HG03060 (cell line): ENCODE measurements at regions not wholly inside any gene's neighbourhood (a gene's known extent, or its start where the extent isn't known, plus 50 kb on each side); places are given as distances from the start of the nearest gene placed in this dataset.
"Not testable (repeated sequence)": the region's sequence is repeated elsewhere in the genome, so short reads cannot be mapped to it uniquely, and the experiment has no call there.

Source experiments
- ATAC-seq: cut with Tn5 transposase; IDR thresholded peaks from one replicate; pipeline ENCODE4 v1.9.1; 2021; ENCODE audit warnings: low read depth, moderate number of reproducible peaks; ENCODE audit not compliant: unreplicated experiment

- no peak for ATAC-seq
Measured at GRCh38 chr2:83113953-83114352, 1345.1 kb downstream of the SUCLG1 start.

GRCh38 chr2:83112858-83113257, 1346.2 kb downstream of the SUCLG1 start:
- ATAC-seq = no peak

DNA sequence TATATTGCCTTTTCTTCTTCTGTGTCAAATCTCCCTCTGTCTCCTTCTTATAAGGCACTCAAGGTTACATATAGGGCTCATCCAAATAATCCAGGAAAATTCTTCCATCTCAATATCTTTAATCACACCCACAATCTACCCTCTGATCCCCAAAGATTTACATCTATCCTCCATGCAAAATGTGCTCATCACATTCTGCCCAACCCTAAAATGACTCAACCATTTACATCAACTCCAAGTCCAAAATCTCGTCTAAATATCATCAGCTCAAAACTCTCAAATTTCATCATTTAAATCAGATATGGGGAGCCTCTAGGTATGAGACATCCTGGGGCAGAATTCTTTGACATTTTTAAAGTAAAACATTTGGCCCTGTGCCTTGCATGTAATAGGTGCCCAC, 1349.8 kb downstream of the SUCLG1 start:
- ATAC-seq = no peak

- no peak for ATAC-seq
Measured at GRCh38 chr2:83106853-83107252, 1352.2 kb downstream of the SUCLG1 start.

- ATAC-seq = no peak
Measured at GRCh38 chr2:83104202-83104601, 1354.9 kb downstream of the SUCLG1 start.

DNA sequence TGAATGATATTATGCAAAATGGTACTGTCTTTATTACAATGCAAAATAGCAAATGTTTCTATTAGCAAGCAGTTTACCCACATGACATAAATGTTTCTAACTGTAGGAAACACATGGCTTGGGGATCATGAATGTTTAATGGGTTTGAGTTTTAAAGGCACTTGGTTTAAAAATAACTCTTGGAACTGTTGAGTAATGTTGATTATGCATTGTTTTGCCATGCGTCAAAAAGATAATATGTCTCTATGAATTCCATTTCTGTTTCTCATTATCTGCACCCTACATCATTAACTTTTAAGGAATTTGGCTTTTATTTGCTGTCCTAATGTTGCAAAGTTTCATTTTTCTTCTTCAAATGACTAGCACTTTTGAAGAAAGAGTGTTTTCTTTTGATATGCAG, 1355.5 kb downstream of the SUCLG1 start:
- no peak for ATAC-seq

DNA sequence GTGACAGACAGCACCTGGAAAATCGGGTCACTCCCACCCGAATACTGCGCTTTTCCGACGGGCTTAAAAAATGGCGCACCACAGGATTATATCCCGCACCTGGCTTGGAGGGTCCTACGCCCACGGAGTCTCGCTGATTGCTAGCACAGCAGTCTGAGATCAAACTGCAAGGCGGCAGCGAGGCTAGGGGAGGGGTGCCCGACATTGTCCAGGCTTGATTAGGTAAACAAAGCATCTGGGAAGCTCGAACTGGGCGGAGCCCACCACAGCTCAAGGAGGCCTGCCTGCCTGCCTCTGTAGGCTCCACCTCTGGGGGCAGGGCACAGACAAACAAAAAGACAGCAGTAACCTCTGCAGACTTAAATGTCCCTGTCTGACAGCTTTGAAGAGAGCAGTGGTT, 1370.0 kb downstream of the SUCLG1 start:
- not testable (repeated sequence) for ATAC-seq

DNA sequence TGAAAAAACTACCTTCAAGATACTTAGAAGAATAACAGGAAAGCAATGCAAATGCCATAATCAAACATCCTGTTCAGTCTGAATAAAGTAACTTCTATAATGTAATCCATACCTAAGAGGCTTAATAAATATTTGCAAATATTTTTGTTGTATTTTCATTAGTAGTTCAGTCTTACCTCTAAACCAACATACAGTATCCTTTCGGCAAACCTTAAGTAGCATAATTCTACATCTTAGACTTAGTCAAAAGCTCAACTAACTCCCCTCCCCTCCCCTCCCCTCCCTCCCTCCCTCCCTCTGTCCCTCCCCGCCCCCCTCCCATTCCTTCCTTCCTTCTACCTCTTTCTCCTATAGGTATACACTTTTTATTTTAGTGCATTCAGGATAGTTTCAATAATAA, 1373.2 kb downstream of the SUCLG1 start:
- no peak for ATAC-seq

DNA sequence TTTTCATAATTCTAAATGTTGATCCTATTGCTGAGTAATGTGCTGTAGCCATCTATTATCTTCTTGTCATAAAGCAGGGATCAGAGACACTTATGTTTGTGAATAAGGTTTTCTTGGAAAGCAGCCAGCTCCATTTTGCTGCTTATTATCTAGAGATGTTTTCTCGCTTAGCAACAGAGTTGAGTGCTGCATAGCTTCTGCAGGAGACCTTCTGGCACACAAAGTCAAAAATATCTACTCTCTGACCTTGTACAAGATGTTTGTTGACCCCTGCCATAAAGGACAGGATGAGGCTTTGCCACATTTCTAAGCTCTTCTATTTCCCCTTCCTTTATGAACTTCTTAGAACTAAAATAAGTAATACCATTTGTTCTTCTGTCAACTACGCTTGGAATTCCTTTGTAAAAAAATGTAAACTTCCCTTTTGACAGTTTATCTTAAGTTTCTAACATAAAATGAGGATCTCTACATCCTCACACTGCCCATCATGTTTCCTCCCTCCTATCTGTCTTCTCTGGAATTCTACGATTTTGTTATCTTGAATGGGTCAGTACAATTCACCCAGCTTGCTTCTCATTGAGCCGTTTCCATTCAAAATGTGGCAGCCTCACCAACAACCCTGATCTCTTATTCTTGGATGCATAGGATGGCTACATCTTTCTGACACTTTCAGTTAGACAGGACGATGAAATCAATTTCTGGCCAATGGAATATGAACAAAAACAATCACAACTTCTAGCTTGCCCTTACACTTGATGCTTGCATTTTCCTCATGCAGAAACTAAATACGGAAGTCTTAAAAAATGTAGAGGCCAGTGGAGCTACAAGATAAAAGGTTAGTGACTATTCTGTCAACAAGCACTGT, 1377.0 kb downstream of the SUCLG1 start:
- ATAC-seq = no peak

GRCh38 chr2:83079007-83079406, 1380.1 kb downstream of the SUCLG1 start:
- ATAC-seq = no peak

DNA sequence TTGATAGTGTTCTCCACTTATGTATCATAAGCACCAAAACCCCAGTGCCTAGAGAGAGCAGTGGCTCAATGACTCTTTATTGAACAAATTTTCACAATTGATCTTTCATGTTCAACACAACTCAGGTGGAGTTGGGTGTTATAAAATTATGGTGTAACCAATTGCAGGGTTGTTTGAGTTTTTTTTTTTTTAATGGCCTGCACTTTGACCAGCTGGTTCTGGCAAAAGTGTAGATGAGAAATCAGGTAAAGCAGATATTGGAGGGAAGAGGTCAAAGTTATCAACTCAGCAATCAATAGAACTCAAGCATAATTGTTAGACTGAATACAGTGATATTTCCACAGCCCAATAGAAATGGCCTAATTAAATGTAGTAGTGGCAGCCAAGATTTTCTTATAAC, 1386.3 kb downstream of the SUCLG1 start:
- no peak for ATAC-seq

DNA sequence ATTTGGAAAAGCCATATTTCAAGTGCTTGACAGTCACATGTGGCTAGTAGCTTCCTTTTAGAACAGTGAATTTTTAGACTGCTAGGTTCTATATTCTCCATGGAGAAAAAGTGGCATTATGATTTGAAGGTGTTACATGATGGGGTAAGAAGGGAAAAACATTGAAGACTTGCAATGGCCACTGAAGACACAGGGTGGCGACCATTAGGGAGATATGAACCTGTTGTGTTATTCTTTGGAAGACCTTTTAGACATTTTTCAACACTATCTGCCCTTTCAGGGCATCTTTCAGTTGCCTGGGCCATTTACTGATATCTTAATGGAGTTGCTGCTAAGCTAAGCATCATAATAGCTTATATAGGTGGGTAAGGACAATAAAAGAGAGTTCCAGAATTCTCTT, 1387.2 kb downstream of the SUCLG1 start:
- no peak for ATAC-seq

DNA sequence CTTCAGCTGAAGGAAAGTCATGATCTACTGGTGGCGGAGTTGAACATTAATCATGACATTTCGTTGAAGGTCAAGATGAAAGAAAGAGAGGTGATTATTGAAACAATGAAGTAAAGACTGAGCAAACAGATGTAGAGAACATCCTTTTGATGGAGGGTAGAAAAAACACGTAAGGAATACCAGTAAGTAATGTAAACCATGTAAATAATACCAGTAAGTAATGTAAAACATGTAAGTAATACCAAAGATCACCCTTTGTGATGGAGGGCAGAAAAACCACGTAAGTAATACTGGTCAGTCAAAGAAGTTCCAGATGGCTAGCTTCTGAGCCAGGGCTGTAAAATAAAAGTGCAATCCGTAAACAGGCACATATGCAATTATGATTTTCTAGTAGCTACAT, 1387.7 kb downstream of the SUCLG1 start:
- ATAC-seq = no peak

- no peak for ATAC-seq
Measured at GRCh38 chr2:83069724-83070123, 1389.4 kb downstream of the SUCLG1 start.

DNA sequence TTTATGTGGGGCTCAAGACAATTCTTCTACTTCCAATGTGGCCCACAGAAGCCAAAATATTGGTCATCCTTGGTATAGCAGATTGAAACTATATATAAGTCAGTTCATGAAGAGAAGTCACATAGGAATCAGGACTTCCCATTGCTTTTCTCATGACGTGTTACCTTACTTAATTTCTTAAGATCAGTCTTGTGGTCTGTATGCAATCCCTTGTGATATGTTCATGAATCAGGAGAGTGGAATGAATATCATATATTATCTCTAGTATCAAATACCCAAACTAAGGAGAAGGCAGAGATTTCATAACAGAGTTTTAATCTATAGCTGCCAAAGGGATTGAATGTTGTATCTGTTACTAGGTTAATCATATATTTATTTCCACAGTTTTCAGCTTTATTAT, 1390.4 kb downstream of the SUCLG1 start:
- no peak for ATAC-seq

GRCh38 chr2:83067947-83068346, 1391.1 kb downstream of the SUCLG1 start:
- ATAC-seq = no peak

- no peak for ATAC-seq
Measured at GRCh38 chr2:83063933-83064332, 1395.1 kb downstream of the SUCLG1 start.

DNA sequence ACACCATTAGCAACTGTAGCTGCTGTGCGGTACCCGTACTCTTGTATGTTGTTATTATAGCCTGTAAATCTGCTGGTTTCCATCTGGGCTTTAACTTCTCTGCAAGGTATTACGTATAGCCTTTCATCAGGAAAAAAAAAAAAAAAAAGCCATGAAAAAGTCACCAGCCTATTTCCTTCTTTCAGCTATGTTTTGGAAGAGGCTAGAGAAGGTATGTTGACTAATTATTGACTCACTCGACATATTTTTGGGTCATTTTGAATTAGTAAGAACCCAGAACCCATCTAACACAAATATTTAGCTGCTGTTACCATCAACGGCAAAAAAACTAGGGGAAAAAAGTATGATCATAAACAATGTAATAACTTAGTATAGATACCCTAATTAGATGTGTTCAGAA, 1395.6 kb downstream of the SUCLG1 start:
- ATAC-seq = no peak

GRCh38 chr2:83058683-83059082, 1400.4 kb downstream of the SUCLG1 start:
- ATAC-seq = no peak

- ATAC-seq = no peak
Measured at GRCh38 chr2:83055376-83056010, 1403.6 kb downstream of the SUCLG1 start.

- ATAC-seq = no peak
Measured at GRCh38 chr2:83054751-83055150, 1404.3 kb downstream of the SUCLG1 start.

GRCh38 chr2:83051538-83052170, 1407.4 kb downstream of the SUCLG1 start:
- no peak for ATAC-seq
